ENCODE measurements at regions not wholly inside any gene's neighbourhood (a gene's known extent, or its start where the extent isn't known, plus 50 kb on each side); places are given as distances from the start of the nearest gene placed in this dataset.

DNA sequence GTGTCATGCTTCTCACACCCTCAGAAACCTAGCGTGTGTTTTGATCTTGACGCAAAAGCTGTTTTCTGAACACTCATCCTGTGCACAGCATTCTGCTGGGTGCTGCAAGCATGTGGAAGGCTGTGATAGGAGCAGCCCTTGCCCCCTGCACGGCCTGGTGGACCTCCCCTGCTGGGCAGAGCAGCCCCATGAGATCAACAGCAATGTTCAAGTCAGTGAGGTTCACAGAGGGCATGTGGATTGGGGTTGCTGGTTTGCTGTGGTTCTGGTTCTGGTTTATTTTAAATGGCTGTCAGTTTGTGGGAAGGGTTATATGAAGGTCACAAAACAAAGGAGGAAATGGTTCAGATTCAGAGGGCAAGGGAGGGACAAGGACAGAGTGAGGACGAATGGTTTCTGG is 71.3 kb downstream of the SOWAHC start (continued):
- TF ChIP-seq, protein P1, sequence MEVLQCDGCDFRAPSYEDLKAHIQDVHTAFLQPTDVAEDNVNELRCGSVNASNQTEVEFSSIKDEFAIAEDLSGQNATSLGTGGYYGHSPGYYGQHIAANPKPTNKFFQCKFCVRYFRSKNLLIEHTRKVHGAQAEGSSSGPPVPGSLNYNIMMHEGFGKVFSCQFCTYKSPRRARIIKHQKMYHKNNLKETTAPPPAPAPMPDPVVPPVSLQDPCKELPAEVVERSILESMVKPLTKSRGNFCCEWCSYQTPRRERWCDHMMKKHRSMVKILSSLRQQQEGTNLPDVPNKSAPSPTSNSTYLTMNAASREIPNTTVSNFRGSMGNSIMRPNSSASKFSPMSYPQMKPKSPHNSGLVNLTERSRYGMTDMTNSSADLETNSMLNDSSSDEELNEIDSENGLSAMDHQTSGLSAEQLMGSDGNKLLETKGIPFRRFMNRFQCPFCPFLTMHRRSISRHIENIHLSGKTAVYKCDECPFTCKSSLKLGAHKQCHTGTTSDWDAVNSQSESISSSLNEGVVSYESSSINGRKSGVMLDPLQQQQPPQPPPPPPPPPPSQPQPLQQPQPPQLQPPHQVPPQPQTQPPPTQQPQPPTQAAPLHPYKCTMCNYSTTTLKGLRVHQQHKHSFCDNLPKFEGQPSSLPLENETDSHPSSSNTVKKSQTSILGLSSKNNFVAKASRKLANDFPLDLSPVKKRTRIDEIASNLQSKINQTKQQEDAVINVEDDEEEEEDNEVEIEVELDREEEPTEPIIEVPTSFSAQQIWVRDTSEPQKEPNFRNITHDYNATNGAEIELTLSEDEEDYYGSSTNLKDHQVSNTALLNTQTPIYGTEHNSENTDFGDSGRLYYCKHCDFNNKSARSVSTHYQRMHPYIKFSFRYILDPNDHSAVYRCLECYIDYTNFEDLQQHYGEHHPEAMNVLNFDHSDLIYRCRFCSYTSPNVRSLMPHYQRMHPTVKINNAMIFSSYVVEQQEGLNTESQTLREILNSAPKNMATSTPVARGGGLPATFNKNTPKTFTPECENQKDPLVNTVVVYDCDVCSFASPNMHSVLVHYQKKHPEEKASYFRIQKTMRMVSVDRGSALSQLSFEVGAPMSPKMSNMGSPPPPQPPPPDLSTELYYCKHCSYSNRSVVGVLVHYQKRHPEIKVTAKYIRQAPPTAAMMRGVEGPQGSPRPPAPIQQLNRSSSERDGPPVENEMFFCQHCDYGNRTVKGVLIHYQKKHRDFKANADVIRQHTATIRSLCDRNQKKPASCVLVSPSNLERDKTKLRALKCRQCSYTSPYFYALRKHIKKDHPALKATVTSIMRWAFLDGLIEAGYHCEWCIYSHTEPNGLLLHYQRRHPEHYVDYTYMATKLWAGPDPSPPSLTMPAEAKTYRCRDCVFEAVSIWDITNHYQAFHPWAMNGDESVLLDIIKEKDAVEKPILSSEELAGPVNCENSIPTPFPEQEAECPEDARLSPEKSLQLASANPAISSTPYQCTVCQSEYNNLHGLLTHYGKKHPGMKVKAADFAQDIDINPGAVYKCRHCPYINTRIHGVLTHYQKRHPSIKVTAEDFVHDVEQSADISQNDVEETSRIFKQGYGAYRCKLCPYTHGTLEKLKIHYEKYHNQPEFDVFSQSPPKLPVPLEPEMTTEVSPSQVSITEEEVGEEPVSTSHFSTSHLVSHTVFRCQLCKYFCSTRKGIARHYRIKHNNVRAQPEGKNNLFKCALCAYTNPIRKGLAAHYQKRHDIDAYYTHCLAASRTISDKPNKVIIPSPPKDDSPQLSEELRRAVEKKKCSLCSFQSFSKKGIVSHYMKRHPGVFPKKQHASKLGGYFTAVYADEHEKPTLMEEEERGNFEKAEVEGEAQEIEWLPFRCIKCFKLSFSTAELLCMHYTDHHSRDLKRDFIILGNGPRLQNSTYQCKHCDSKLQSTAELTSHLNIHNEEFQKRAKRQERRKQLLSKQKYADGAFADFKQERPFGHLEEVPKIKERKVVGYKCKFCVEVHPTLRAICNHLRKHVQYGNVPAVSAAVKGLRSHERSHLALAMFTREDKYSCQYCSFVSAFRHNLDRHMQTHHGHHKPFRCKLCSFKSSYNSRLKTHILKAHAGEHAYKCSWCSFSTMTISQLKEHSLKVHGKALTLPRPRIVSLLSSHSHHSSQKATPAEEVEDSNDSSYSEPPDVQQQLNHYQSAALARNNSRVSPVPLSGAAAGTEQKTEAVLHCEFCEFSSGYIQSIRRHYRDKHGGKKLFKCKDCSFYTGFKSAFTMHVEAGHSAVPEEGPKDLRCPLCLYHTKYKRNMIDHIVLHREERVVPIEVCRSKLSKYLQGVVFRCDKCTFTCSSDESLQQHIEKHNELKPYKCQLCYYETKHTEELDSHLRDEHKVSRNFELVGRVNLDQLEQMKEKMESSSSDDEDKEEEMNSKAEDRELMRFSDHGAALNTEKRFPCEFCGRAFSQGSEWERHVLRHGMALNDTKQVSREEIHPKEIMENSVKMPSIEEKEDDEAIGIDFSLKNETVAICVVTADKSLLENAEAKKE (CRISPR knock-in tag; IDR thresholded peaks at IDR 0.05), result no peak
- TF ChIP-seq ZNF331 (CRISPR knock-in tag; IDR thresholded peaks at IDR 0.05; ENCODE audit: low read depth), result no peak
- TF ChIP-seq STAT1 (IDR thresholded peaks at IDR 0.05; ENCODE audit: unreplicated experiment), result no peak
- TF ChIP-seq ZNF114 (CRISPR knock-in tag; IDR thresholded peaks at IDR 0.05), result no peak
- TF ChIP-seq, protein P2, sequence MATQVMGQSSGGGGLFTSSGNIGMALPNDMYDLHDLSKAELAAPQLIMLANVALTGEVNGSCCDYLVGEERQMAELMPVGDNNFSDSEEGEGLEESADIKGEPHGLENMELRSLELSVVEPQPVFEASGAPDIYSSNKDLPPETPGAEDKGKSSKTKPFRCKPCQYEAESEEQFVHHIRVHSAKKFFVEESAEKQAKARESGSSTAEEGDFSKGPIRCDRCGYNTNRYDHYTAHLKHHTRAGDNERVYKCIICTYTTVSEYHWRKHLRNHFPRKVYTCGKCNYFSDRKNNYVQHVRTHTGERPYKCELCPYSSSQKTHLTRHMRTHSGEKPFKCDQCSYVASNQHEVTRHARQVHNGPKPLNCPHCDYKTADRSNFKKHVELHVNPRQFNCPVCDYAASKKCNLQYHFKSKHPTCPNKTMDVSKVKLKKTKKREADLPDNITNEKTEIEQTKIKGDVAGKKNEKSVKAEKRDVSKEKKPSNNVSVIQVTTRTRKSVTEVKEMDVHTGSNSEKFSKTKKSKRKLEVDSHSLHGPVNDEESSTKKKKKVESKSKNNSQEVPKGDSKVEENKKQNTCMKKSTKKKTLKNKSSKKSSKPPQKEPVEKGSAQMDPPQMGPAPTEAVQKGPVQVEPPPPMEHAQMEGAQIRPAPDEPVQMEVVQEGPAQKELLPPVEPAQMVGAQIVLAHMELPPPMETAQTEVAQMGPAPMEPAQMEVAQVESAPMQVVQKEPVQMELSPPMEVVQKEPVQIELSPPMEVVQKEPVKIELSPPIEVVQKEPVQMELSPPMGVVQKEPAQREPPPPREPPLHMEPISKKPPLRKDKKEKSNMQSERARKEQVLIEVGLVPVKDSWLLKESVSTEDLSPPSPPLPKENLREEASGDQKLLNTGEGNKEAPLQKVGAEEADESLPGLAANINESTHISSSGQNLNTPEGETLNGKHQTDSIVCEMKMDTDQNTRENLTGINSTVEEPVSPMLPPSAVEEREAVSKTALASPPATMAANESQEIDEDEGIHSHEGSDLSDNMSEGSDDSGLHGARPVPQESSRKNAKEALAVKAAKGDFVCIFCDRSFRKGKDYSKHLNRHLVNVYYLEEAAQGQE (IDR thresholded peaks at IDR 0.05; ENCODE audit: unreplicated experiment), result no peak
- TF ChIP-seq, protein P3, sequence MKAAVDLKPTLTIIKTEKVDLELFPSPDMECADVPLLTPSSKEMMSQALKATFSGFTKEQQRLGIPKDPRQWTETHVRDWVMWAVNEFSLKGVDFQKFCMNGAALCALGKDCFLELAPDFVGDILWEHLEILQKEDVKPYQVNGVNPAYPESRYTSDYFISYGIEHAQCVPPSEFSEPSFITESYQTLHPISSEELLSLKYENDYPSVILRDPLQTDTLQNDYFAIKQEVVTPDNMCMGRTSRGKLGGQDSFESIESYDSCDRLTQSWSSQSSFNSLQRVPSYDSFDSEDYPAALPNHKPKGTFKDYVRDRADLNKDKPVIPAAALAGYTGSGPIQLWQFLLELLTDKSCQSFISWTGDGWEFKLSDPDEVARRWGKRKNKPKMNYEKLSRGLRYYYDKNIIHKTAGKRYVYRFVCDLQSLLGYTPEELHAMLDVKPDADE (IDR thresholded peaks at IDR 0.05), result no peak
- TF ChIP-seq, protein P4, sequence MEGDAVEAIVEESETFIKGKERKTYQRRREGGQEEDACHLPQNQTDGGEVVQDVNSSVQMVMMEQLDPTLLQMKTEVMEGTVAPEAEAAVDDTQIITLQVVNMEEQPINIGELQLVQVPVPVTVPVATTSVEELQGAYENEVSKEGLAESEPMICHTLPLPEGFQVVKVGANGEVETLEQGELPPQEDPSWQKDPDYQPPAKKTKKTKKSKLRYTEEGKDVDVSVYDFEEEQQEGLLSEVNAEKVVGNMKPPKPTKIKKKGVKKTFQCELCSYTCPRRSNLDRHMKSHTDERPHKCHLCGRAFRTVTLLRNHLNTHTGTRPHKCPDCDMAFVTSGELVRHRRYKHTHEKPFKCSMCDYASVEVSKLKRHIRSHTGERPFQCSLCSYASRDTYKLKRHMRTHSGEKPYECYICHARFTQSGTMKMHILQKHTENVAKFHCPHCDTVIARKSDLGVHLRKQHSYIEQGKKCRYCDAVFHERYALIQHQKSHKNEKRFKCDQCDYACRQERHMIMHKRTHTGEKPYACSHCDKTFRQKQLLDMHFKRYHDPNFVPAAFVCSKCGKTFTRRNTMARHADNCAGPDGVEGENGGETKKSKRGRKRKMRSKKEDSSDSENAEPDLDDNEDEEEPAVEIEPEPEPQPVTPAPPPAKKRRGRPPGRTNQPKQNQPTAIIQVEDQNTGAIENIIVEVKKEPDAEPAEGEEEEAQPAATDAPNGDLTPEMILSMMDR (conservative IDR thresholded peaks at IDR 0.05; ENCODE audit: low read depth in 2 of 2), result no peak
- TF ChIP-seq POLR2AphosphoS5 (IDR thresholded peaks at IDR 0.05; ENCODE audit: low read depth), result no peak
